Pancreas (tissue), 10 donors: ENCODE measurements at regions not wholly inside any gene's neighbourhood (a gene's known extent, or its start where the extent isn't known, plus 50 kb on each side); places are given as distances from the start of the nearest gene placed in this dataset.

ENCODE experiments used
- ATAC-seq, 4 donors: fragments of 200-7000 bp; cut with Tn5 transposase; one replicate each; pipeline versions ENCODE4 v1.8.0 to v1.9.1; 2020; ENCODE audit warnings: mild to moderate bottlenecking in 4 of 4, moderate library complexity in 4 of 4
- DNase-seq, 6 donors: peaks; one replicate each; pipeline ENCODE4 v3.0.0-alpha.2; 2020
- FAIRE-seq: peaks from 2 replicates; lab custom pipeline; 2012; peaks lifted over from hg19 to GRCh38; lab: Jason Lieb, UNC
- H3K27ac ChIP-seq, 4 donors: fragments of 200-600 bp; sonication (generic); 1 replicate in 3 of 4; 2 replicates in 1 of 4; pipeline versions ENCODE4 v1.5.0 to v1.8.0; 2020
- H3K27me3 ChIP-seq, 4 donors: fragments of 200-600 bp; one replicate each; pipeline ENCODE4 v1.8.0; 2021
- H3K36me3 ChIP-seq, 3 donors: fragments of 200-600 bp; sonication (generic) in 1 of 3; one replicate each; pipeline versions ENCODE4 v1.5.0 to v1.8.0; 2020 to 2021
- H3K4me1 ChIP-seq, 3 donors: fragments of 200-600 bp; one replicate each; pipeline ENCODE4 v1.8.0; 2021
- H3K4me3 ChIP-seq, 4 donors: fragments of 200-600 bp; sonication (generic) in 2 of 4; one replicate each; pipeline versions ENCODE4 v1.5.0 to v1.8.0; 2020 to 2021
- H3K9me3 ChIP-seq, 4 donors: fragments of 200-600 bp; one replicate each; pipeline ENCODE4 v1.8.0; 2021
- WGBS, 2 donors: extraction: QIAGEN DNeasy Blood & Tissue Kit; methylation state at CpG; one replicate each; pipeline ENCODE4 v1.1.7; 2013; 5-methylcytosine and 5-hydroxymethylcytosine counted together
- intact Hi-C, 3 donors: fragments of 100-400 bp; cut with DNase I; formaldehyde crosslinking; loops; one replicate each; pipeline versions ENCODE4 v1.11.1 to v1.14.2; 2022
- TF ChIP-seq, protein P1 (sequence below), 4 donors: fragments of 200-600 bp; sonication (generic) in 3 of 4; IDR thresholded peaks; one replicate each; pipeline versions ENCODE4 v1.5.0 to v1.8.0; 2021; ENCODE audit warnings: antibody characterized with exemption in 4 of 4
- donor health status: healthy with polysubstance abuse.
- donor health status: DM: no; HTN: no; CAD: no; lungs with moderate emphysema.
- donor health status: DM: no; HTN: no; CAD: no.
- donor health status: control.
- donor health status: control.
- donor health status: Bipolar disorder and iron deficiency.
- donor health status: DM: yes; HTN: yes; CAD: no.
- donor health status: DM: no; HTN: no; CAD: no.
- donor health status: DM: no; HTN: no; CAD: no.
- donor health status: DM: yes; HTN: yes; CAD: no.

DNA sequence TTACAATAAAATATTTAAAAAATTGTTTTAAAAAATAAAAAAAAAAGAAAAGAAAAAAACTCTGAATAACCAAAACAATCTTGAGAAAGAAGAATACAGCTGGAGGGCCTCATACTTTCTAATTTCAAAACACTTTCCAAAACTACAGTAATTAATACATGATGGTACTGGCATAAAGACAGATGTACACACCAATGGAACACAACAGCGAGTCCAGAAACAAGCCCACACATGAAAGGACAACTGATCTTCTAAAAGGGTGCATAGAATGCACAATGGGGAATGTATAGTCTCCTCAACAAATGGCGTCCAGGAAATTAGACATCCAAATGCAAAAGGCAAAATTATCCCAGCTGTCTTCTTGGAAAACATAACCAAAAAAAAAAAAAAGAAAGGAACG, 99.6 kb downstream of the LURAP1L start:
- Histone ChIP-seq H3K4me3 (no peak overlapping the region), H3K27ac (no peak overlapping the region), H3K27me3 (no peaks in the 10 kb centered on the region), H3K9me3 (no peaks in the 10 kb centered on the region), H3K36me3 (no peaks in the 10 kb centered on the region), H3K4me1 (peaks cover 0 to 6% (median 4%) of the 10 kb centered on the region in 3 donors)
- ATAC-seq (no peak), FAIRE-seq (no peak), DNase-seq (no peak)
- TF ChIP-seq, protein P1, sequence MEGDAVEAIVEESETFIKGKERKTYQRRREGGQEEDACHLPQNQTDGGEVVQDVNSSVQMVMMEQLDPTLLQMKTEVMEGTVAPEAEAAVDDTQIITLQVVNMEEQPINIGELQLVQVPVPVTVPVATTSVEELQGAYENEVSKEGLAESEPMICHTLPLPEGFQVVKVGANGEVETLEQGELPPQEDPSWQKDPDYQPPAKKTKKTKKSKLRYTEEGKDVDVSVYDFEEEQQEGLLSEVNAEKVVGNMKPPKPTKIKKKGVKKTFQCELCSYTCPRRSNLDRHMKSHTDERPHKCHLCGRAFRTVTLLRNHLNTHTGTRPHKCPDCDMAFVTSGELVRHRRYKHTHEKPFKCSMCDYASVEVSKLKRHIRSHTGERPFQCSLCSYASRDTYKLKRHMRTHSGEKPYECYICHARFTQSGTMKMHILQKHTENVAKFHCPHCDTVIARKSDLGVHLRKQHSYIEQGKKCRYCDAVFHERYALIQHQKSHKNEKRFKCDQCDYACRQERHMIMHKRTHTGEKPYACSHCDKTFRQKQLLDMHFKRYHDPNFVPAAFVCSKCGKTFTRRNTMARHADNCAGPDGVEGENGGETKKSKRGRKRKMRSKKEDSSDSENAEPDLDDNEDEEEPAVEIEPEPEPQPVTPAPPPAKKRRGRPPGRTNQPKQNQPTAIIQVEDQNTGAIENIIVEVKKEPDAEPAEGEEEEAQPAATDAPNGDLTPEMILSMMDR (IDR thresholded peaks at IDR 0.05), result no peak
- intact Hi-C loops, result no loop called here
- WGBS, 2 donors, result 76 to 93% methylated on average over 3 of the region's 3 CpGs

DNA sequence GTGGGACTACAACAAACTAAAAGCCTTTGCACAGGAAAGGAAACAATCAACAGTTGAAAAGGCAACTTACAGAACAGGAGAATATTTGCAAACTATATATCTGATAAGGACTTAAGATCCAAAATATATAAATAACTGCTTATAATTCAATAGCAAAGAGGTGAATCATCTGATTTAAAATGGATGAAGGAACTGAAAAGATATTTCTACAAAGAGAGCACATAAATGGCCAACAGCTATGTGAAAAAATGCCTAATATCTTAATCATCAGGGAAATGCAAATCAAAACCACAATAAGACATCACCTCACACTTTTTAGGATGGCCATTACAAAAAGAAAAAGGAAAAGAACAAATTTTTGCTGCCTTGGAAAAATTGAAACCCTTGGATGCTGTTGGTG, 100.4 kb downstream of the LURAP1L start:
- DNase-seq (no peak), FAIRE-seq (no peak), ATAC-seq (no peak)
- no peak overlapping the region for H3K4me3 ChIP-seq
- H3K4me1 ChIP-seq, result peaks cover 0 to 6% (median 4%) of the 10 kb centered on the region in 3 donors
- H3K27me3 ChIP-seq, result no peaks in the 10 kb centered on the region
- TF ChIP-seq, protein P1 (IDR thresholded peaks at IDR 0.05), result no peak
- H3K9me3 ChIP-seq, result no peaks in the 10 kb centered on the region
- H3K27ac ChIP-seq, result no peak overlapping the region
- no peaks in the 10 kb centered on the region for H3K36me3 ChIP-seq
- intact Hi-C loops, result no loop called here

DNA sequence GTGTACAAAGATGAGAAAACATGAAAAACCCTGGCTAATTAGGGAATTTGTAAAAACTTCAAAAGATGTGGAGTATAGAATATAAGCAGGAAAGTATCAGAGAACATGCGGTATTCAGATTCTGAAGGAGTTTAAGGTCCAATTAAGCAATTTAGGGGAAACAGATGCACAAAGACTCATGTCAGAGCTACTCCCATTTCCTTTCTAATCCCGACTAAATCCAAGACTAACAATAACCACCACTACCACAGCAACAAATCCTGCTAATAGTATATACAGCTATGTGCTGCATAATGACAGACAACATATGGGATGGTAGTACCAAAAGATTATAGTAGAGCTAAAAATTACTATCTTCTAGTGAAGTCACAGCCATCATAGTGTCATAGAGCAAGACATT, 102.1 kb downstream of the LURAP1L start:
- Histone ChIP-seq H3K9me3 (no peaks in the 10 kb centered on the region), H3K36me3 (no peaks in the 10 kb centered on the region), H3K4me1 (peaks cover 0 to 6% (median 4%) of the 10 kb centered on the region in 3 donors), H3K27me3 (no peaks in the 10 kb centered on the region), H3K27ac (no peak overlapping the region), H3K4me3 (no peak overlapping the region)
- TF ChIP-seq, protein P1 (IDR thresholded peaks at IDR 0.05), result no peak
- DNase-seq (no peak), ATAC-seq (no peak), FAIRE-seq (no peak)
- WGBS, 2 donors, result 43 to 48% methylated on average over 2 of the region's 2 CpGs
- intact Hi-C loops, result no loop called here

DNA sequence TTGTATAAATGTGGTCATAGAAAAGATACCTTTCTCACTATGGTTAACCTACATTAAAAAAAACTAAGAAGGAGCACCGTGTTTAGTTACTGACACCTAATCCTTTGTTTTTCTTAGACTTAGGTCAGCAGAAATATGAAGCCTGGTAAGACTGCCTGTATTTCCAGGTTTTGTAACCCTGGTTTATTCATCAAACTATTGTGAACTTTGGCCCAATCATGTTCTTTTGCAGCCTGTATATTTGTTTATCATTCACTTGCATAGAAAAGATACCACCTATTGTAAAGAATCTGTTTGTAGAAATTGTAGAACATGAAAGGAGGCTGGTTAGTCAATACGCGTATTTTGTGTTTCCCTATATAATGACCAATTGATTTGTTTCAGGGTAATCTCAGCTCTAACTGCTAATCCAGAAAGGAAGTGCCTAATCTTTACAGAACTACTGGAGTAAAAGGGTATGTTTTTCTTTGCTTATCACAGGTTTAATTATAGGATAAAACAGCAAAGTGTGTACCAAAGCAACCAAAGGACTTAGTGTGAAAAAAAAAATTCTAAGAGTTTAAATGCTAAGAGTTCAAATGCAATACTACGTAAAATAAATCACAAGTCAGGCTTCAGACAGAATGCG, 103.6 kb downstream of the LURAP1L start:
- DNase-seq, result no peak
- Histone ChIP-seq H3K9me3 (no peaks in the 10 kb centered on the region), H3K4me3 (no peak overlapping the region), H3K4me1 (peaks cover 0 to 6% (median 4%) of the 10 kb centered on the region in 3 donors), H3K36me3 (no peaks in the 10 kb centered on the region), H3K27me3 (no peaks in the 10 kb centered on the region), H3K27ac (no peak overlapping the region)
- TF ChIP-seq, protein P1 (IDR thresholded peaks at IDR 0.05), result no peak
- no peak for FAIRE-seq
- WGBS, 2 donors, result 34 to 40% methylated on average over 5 of the region's 5 CpGs
- peak in 3 of 4 donors; percentile 36 to 69 (median 60) for ATAC-seq
- intact Hi-C loops, result no loop called here

DNA sequence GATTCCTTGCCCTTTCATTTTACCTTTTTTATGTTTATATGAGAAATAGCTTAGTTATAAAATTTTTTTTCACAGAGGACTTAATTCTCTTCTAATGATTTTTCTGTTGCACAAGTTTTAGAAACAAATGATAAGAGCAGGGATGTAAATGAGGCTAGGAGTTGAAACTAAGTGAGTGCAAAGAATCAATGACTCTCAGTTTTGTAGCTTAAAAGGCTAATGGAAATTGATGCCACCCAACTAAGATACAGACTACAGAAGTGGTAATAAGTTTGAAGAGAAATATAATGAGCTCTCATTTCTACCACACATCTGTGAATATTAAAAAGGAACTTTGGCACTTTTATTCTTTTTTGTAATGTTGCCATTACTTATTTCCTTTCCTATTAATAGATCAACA, 105.1 kb downstream of the LURAP1L start:
- TF ChIP-seq, protein P1 (IDR thresholded peaks at IDR 0.05), result no peak
- no peaks in the 10 kb centered on the region for H3K36me3 ChIP-seq
- no peaks in the 10 kb centered on the region for H3K9me3 ChIP-seq
- DNase-seq (no peak), ATAC-seq (no peak), FAIRE-seq (no peak)
- H3K27ac ChIP-seq, result no peak overlapping the region
- H3K27me3 ChIP-seq, result no peaks in the 10 kb centered on the region
- no peak overlapping the region for H3K4me3 ChIP-seq
- intact Hi-C loops, result loop anchor here in 1 of 3 donors (10.0 kb wide), 1 partner anchor 155 kb away; no protein-coding TSS in a partner anchor
- peaks cover 0 to 6% (median 4%) of the 10 kb centered on the region in 3 donors for H3K4me1 ChIP-seq
